ENCODE measurements at regions not wholly inside any gene's neighbourhood (a gene's known extent, or its start where the extent isn't known, plus 50 kb on each side); places are given as distances from the start of the nearest gene placed in this dataset.

- TF ChIP-seq CTCF (IDR thresholded peaks at IDR 0.05; ENCODE audit: extremely low read depth in 1 of 2, insufficient read depth in 1 of 2, low read depth in 1 of 2, low read length in 2 of 2), result no peak
- no peak for TF ChIP-seq EZH2 (IDR thresholded peaks at IDR 0.05; ENCODE audit: borderline replicate concordance, low read depth, low read length, severe bottlenecking)
Measured at GRCh38 chr19:29117926-29118325, 95.0 kb downstream of the UQCRFS1 start.

Data from endothelial cell of umbilical vein (primary cell).